ACC112 (cell line): ENCODE measurements at regions not wholly inside any gene's neighbourhood (a gene's known extent, or its start where the extent isn't known, plus 50 kb on each side); places are given as distances from the start of the nearest gene placed in this dataset.

Experiments used
- H2AFZ ChIP-seq: fragments of 200-600 bp; sonication (generic); one replicate; pipeline ENCODE4 v1.6.0; 2017; ENCODE audit warnings: antibody characterized with exemption, low read length; ENCODE audit not compliant: unreplicated experiment
- H3K27ac ChIP-seq: fragments of 200-600 bp; sonication (generic); 2 replicates; pipeline ENCODE4 v1.5.1; 2014; ENCODE audit warnings: low read depth, mild to moderate bottlenecking, antibody characterized with exemption, low read length, moderate library complexity
- H3K27me3 ChIP-seq: fragments of 200-600 bp; sonication (generic); 2 replicates; pipeline ENCODE4 v1.6.1; 2014; ENCODE audit warnings: mild to moderate bottlenecking, antibody characterized with exemption, low read length, moderate library complexity, mixed read lengths; ENCODE audit not compliant: insufficient read depth
- H3K36me3 ChIP-seq: fragments of 200-600 bp; sonication (generic); 2 replicates; pipeline ENCODE4 v1.6.1; 2016; ENCODE audit warnings: mild to moderate bottlenecking, antibody characterized with exemption, low read length, moderate library complexity, mixed read lengths; ENCODE audit not compliant: insufficient read depth
- H3K4me1 ChIP-seq: fragments of 200-600 bp; sonication (generic); one replicate; pipeline ENCODE4 v1.6.1; 2016; ENCODE audit warnings: low read length, mixed read lengths; ENCODE audit not compliant: insufficient read depth, unreplicated experiment, control insufficient read depth
- H3K4me3 ChIP-seq: fragments of 200-600 bp; sonication (generic); 2 replicates; pipeline ENCODE4 v1.5.1; 2014; ENCODE audit warnings: mild to moderate bottlenecking, low read depth, low read length
- H3K79me2 ChIP-seq: fragments of 200-600 bp; sonication (generic); one replicate; pipeline ENCODE4 v1.6.0; 2016; ENCODE audit warnings: low read length; ENCODE audit not compliant: control insufficient read depth, unreplicated experiment, insufficient read depth

DNA sequence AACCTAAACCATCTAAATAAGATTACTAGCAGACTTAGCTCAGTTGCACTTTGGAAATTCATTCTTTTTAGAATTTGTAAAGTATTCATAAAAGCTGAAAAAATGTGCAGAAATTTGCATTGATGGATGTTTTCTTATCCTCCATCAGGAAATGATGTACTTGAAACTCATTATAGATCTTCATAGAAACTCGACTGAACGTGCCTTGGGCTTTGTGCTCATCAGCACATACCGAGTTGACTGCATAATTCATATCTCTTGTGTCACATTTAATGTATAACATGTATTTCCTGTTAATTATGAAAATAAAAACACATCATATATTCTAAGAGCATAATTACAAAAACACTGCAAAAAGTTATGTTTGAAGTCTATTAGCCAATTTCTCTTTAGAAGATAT lies 290.9 kb upstream of the NR5A2 start:
- no peak overlapping the region for H2AFZ ChIP-seq
- no peaks in the 10 kb centered on the region for H3K79me2 ChIP-seq
- H3K27me3 ChIP-seq = no peaks in the 10 kb centered on the region
- H3K4me1 ChIP-seq = no peaks in the 10 kb centered on the region
- H3K36me3 ChIP-seq = no peaks in the 10 kb centered on the region
- no peak overlapping the region for H3K4me3 ChIP-seq
- H3K27ac ChIP-seq = no peak overlapping the region

GRCh38 chr1:199741586-199741985 lies 285.9 kb upstream of the NR5A2 start:
- no peak overlapping the region for H3K4me3 ChIP-seq
- peaks cover 20% of the 10 kb centered on the region for H3K4me1 ChIP-seq
- H3K36me3 ChIP-seq = no peaks in the 10 kb centered on the region
- H3K79me2 ChIP-seq = no peaks in the 10 kb centered on the region
- no peaks in the 10 kb centered on the region for H3K27me3 ChIP-seq
- H3K27ac ChIP-seq = no peak overlapping the region
- no peak overlapping the region for H2AFZ ChIP-seq

GRCh38 chr1:199742547-199742946 lies 285.0 kb upstream of the NR5A2 start:
- H2AFZ ChIP-seq = peak overlapping the region; percentile 65
- H3K36me3 ChIP-seq = no peaks in the 10 kb centered on the region
- no peaks in the 10 kb centered on the region for H3K79me2 ChIP-seq
- peaks cover 20% of the 10 kb centered on the region for H3K4me1 ChIP-seq
- peak overlapping the region; percentile 93 for H3K27ac ChIP-seq
- H3K27me3 ChIP-seq = no peaks in the 10 kb centered on the region
- H3K4me3 ChIP-seq = peak overlapping the region; percentile 53; the same call in 1 of the 2 replicates

DNA sequence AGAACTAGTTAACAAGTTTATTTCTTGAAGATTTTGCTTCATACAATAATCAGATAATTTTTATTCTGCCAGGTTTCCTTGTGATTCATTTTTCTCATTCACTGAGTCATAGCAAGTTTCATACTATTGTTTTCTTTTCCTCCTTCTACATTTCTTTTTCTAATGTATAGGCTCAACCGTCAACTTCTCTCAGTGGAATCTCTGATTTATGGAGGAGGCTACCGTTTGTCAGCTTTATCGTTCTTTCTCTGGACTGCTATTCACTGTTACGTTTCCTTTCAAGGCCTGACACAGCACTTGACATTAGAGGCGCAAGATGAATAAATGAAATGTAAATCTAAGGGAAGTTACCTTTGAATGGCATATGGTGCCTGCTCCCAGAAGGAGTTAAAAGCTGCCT lies 284.3 kb upstream of the NR5A2 start:
- Histone ChIP-seq H3K27me3 (no peaks in the 10 kb centered on the region), H3K4me1 (peaks cover 20% of the 10 kb centered on the region), H3K79me2 (no peaks in the 10 kb centered on the region), H3K36me3 (no peaks in the 10 kb centered on the region), H3K27ac (peak overlapping the region; percentile 93), H2AFZ (peak overlapping the region; percentile 49), H3K4me3 (peak overlapping the region; percentile 53; the same call in 1 of the 2 replicates)

GRCh38 chr1:199746666-199747384 lies 280.7 kb upstream of the NR5A2 start:
- H3K27ac ChIP-seq = no peak overlapping the region
- H3K27me3 ChIP-seq = no peaks in the 10 kb centered on the region
- no peak overlapping the region for H2AFZ ChIP-seq
- H3K4me1 ChIP-seq = peaks cover 20% of the 10 kb centered on the region
- H3K4me3 ChIP-seq = no peak overlapping the region
- no peaks in the 10 kb centered on the region for H3K79me2 ChIP-seq
- no peaks in the 10 kb centered on the region for H3K36me3 ChIP-seq

DNA sequence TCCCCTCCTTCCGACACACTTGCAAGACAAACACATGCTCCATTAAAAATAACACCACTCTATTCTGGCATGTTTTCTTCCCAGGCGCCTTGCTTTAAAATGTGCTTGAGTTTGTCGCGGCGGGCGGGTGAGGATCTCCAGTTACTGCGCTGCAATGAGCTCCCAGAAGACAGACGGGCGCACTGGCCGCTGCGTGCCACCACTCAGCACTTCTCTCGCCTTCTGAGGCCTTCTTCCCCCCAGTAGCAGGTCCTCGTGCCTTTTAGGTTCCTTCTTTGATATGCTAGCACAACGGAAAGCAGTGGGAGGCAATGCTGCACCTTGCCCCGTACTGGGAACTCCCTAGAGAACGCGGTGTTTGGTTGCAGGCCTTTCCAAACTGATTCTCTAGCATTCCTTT lies 279.5 kb upstream of the NR5A2 start:
- Histone ChIP-seq H3K36me3 (no peaks in the 10 kb centered on the region), H3K4me1 (peaks cover 14% of the 10 kb centered on the region), H3K27me3 (no peaks in the 10 kb centered on the region), H2AFZ (no peak overlapping the region), H3K79me2 (no peaks in the 10 kb centered on the region), H3K4me3 (no peak overlapping the region), H3K27ac (no peak overlapping the region)

- Histone ChIP-seq H3K79me2 (no peaks in the 10 kb centered on the region), H3K27ac (no peak overlapping the region), H3K27me3 (no peaks in the 10 kb centered on the region), H3K4me3 (no peak overlapping the region), H2AFZ (no peak overlapping the region), H3K36me3 (no peaks in the 10 kb centered on the region), H3K4me1 (no peaks in the 10 kb centered on the region)
These were observed 276.0 kb upstream of the NR5A2 start for GRCh38 chr1:199751506-199751905.

DNA sequence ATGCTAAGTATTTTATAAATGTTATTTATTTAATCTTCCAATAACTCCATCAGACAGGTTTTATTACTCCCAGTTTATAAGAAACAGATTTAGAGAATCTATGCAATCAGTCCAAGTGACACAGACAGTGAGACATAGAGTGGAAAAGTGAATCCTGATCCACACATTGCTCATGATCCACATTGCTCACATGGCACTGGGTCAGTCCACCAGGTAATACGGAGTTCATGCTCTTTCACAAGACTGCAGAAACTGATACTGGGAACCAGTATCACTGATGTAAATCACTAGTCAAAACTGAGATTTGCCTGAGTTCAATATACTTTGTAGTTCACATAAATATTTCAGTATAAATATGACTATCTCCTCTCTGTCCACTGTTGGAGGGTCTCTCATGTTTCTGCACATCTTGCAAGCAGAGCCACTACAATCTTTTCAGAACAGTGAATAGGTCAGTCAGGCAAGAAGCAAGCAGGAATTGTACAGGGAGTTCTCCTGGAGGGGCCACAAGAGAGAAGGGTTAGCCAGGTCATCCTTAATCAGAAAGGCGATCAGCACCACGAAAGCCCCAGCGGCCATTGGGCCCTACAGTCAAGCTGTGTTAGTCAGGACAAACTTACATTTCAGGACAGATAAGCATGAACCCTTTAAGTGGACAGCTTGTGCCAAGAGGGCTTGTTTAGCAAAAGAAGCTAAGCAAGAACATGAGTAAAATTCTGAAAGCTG lies 275.4 kb upstream of the NR5A2 start:
- H2AFZ ChIP-seq = no peak overlapping the region
- no peaks in the 10 kb centered on the region for H3K4me1 ChIP-seq
- no peaks in the 10 kb centered on the region for H3K27me3 ChIP-seq
- no peaks in the 10 kb centered on the region for H3K36me3 ChIP-seq
- no peak overlapping the region for H3K4me3 ChIP-seq
- H3K79me2 ChIP-seq = no peaks in the 10 kb centered on the region
- no peak overlapping the region for H3K27ac ChIP-seq

- Histone ChIP-seq H3K79me2 (no peaks in the 10 kb centered on the region), H3K36me3 (no peaks in the 10 kb centered on the region), H3K27ac (no peak overlapping the region), H3K4me3 (no peak overlapping the region), H3K27me3 (no peaks in the 10 kb centered on the region), H3K4me1 (no peaks in the 10 kb centered on the region), H2AFZ (no peak overlapping the region)
These were observed 274.9 kb upstream of the NR5A2 start for GRCh38 chr1:199752688-199753027.

DNA sequence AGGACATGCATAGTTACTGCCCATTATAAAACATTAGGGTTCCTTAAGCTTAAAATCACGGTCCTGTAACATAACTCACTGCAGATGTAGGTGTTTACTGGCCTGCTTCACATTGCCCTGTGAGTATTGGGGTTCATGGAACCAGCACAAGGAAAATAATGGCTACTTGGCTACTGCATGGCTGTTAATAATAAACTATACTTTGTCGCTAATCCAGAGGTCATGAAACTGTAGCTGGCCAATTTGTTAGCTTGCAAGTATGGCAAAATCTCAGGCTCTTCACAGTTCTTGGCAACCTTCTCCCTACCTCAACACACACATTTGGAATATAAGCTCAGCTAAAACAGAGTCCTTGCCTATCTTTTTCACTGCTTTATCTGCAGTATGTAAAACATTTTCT lies 274.0 kb upstream of the NR5A2 start:
- no peaks in the 10 kb centered on the region for H3K27me3 ChIP-seq
- no peak overlapping the region for H3K4me3 ChIP-seq
- peaks cover 3% of the 10 kb centered on the region for H3K4me1 ChIP-seq
- H3K79me2 ChIP-seq = no peaks in the 10 kb centered on the region
- no peak overlapping the region for H2AFZ ChIP-seq
- no peak overlapping the region for H3K27ac ChIP-seq
- no peaks in the 10 kb centered on the region for H3K36me3 ChIP-seq

DNA sequence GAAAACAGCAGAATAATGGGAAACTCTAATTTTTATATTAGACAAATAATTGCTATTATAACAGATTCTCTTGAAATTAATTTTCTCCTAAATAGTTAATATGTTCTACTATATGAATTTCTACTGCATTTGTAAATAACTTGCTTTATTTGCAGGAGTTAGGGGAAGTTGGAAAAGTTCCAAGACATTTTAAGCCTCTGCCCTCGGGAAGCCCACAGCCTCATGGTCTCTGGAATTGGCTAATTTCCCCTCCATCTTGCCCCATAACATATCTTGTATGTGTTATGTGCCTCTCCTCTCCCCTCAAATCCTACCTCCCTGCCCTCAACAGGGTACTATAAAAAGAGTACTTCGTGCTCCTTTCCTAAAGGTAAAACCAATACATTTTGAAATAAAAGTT lies 271.4 kb upstream of the NR5A2 start:
- H3K79me2 ChIP-seq = no peaks in the 10 kb centered on the region
- H3K36me3 ChIP-seq = no peaks in the 10 kb centered on the region
- no peak overlapping the region for H3K27ac ChIP-seq
- no peak overlapping the region for H3K4me3 ChIP-seq
- H3K27me3 ChIP-seq = no peaks in the 10 kb centered on the region
- no peak overlapping the region for H2AFZ ChIP-seq
- H3K4me1 ChIP-seq = peaks cover 15% of the 10 kb centered on the region
